NCI-H524 (cell line): ENCODE measurements at regions not wholly inside any gene's neighbourhood (a gene's known extent, or its start where the extent isn't known, plus 50 kb on each side); places are given as distances from the start of the nearest gene placed in this dataset.

Experiments used
- DNase-seq, 2 experiments: peaks; one replicate each; lab custom pipeline; 2025; lab: John Stamatoyannopoulos, UW

DNA sequence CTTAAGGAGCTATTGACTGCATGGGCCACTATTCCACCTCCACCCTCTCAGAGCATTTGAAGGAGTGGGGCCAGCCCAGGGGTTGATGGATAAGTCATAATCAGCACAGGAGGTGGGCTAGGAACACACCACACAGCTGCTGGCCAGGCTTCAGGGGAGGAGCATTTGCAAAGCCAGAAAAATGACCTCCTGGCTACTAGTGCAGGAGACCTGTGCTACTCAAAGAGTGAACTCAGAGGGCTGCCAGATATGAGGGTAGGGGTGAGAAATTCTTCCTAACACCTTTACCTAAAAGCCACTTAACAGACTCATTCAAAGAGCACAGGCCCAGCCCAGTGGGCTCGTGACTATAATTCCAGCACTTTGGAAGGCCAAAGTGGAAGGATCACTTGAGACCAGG lies 210.8 kb downstream of the TBXT start:
- no peak for DNase-seq

DNA sequence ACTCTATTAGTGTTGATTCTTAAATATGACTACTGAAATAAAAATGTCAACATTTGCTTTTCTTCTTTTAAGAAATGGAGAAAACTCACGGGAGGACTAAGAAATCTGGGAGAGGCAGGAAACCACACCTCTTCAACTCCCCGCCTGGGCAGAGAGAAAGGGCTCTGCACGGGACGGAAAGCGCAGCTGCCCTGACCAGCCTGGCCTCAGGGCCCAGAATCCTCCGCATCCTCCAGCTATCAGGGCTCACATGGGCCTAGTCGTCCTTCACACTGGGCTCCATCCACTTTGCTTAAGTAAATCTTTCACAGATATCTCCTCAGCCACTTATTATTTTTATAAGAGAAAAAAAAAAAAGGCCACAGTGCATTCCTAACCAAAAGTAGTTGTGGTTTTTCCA lies 215.1 kb downstream of the TBXT start:
- no peak for DNase-seq

DNA sequence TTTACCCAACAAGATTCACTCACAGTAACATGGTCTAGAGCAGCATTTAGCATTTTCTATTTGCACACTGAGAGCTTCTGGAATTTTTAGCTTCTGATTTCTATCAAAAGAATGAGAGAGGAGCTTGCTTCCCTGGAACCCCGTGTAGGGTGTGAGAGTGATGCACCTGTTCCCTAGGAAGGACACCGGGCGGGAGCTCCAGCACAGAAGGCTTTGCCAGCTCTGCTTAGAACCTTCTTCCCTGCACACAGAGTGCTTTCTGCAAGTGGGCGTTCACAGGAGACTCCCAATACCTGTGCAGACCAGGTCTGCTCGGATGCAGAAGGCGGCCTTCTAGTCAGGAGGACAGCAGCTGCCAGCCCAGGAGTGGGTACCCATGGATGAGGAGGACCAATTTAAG lies 217.3 kb downstream of the TBXT start:
- DNase-seq: no peak

DNA sequence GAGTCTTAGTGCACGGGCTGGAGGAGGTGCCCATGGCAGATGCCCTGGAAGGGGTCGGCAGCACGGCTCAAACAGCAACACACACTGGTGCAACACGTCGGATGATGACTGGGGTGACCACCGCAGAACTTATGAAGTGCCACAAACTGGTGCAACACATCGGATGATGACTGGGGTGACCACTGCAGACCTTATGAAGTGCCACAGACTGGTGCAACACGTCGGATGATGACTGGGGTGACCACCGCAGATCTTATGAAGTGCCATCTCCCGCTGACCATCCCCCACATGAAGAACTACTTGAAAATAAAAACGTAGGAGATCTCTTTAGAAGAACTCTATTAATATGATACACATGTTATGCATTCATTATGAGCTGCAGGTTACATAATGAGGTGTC lies 218.3 kb downstream of the TBXT start:
- DNase-seq: no peak

DNA sequence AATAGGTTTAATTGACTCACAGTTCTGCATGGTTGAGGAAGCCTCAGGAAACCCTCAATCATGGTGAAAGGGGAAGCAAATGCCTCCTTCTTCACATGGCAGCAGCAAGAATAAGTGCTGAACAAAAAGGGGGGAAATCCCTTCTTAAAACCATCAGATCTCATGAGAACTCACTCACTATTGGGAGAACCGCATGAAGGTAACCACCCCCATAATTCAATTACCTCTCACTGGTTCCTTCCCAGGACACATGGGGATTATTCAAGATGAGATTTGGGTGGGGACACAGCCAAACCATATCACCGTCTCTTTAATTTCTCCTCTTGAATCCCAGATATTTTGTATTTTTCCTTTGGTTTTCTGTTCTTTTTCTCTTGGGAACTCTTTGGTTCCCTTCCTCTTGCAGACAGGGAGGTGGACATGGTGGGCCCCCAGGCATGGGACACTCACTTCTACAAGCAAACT lies 223.6 kb downstream of the TBXT start:
- no peak for DNase-seq

DNA sequence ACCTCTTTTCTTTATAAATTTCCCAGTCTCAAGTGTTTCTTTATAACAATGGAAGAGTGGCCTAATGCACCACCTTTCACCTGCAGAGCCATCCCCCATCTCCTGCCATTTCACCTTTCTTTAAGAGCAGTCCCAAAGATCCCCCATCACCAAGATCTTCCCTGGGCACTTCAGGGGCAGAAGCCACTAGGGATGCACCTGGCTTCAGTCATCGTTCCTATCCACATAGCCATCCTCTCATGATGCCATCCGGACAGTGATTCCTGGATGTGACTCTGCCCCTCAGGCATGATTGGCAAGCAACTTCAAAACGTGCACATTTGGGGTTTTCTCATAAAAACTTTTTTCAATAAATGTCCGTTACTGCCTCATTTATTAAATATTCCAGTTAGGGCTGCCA lies 225.9 kb downstream of the TBXT start:
- no peak for DNase-seq

DNA sequence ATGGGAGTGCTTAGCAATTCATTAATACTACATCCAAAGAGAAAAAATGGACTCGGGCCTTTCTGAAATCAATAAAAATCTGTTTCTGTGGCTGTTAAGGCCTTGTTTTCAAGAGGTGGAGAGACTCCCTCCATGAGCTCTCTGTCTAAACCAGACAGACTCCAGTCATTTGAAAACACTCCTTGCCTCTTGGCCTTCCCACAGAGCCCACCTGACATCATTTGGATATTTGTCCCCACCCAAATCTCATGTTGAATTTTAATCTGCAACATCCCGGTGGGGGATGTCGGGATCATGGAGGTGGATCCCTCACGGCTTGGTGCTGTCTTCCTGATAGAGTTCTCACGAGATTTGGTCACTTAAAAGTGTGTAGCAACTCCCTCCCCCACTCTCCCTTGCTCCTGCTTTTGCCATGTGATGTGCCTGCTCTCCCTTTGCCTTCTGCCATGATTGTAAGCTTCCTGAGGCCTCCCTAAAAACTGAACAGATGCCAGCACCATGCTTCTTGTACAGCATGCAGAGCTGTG lies 226.3 kb downstream of the TBXT start:
- no peak for DNase-seq

DNA sequence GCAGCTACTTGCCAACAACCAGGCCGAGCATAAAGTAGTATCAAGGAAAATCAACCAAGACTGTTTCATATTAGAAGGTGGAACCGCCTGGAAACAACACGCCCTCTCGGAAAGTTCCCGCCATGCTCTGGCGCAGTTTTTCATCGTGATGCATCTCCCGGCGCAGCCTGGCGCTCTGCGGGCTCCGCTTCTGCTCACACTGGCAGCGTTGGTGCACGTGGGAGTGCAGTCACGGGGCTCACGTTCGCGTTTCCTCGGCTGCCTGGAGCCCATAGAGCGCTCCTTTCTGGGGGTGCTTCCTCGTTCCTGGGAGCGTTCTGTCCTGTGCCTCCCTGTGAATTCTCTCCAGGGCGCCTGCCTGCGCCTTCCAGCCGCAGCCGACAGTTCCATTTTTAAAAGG lies 227.3 kb downstream of the TBXT start:
- DNase-seq: no peak

DNA sequence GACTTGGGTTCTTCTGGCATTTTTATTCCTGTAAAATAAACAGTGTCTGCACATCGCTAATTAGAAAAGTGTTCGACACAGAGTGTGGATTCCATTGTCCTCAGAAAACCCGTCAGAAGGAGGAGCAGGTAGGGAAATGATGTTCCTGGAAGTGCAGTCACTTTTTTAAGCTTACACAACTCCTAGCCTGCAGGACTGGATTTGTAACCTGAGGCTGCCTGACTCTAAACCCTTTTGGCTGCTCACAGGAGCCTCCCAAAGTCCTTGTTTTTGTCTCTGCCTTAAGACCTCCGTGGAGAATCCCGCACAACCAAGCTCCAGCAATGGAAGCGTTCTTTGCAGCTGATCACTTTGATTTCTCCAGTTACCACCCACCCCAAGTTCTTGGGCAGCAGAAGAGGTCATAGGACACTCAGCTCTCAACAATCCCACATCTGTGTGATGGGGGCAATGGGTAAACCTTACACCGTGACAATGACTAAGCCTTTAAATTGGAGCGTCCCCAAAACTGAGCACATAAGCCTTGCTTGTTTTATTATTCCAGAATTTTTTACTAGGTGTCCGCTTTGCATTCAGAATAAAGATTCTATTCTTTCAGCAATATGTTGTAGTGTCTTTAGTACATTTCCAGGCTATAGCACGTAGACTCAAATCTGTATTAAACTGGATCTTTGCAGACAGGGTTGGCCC lies 227.9 kb downstream of the TBXT start:
- DNase-seq: no peak

DNA sequence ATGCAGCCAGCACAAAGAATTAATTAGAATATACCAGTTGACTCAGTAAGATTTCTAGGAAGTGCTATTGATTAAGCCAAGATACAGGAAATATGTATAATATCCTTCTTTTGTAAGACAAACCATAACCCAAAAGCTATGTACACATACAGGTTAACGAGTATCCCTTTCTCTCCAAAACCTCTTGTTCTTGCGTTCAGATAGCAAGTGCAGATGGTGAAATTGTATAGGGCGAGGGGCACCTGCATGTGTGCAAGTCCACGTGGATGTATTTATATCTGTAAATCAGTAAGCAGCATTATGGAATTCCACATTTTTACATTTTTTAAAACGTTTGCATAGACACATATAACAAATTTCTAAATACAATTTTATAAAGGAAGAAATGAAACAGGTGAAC lies 228.6 kb downstream of the TBXT start:
- no peak for DNase-seq

DNA sequence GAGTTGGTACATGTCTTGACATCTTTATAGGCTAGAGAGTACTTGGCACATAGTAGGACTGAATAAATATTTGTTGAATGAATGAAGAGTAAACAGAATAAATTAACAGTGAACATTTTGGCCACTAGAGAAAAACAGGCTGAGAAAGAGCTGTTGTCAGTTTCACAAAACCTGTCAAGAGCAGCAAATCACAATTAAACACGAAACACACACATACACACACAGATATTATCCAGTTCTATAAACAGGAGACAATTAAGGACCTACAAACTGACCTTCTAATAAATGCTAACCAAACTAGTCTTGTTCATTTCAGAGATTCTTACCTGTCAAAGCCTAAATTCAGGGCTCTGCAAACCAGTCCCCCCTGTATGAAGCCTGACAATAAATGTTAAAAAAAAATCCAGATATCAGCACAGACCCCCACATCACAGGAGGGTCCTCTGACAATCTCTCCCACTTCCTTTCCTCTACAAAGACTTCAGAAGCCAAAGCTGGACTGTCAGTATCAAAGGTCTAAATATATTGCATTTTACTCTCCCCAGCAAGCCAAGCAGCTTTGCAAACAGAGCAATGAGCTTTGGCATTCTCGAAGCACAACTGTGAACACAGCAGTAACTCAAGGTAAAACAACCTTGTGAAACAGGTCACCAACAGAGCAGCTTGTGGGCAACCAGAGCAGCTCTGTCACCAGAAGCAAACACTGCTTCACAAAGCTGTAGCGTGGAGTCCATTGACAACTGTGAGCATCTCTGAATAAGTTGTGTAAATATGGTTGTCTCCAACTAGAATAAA lies 229.9 kb downstream of the TBXT start:
- DNase-seq: no peak

DNA sequence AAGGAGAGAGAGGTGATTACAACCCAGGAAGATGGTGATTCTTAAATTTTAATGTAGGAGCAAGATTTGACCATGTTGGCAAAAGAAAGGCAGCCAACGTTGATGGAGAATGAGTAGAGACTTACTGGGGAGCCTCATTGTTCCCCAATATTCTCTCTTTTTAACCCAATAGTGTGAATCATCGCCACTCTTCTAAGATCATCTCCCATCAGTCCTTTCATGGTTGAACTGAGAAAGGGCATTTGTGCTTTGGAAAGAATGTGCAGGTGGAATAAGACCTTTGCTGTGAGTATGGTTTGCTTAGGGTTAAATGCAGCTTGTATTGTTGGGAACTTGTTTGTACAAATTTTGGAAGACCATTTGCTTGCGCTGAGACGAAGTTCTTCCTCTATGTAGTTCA lies 231.0 kb downstream of the TBXT start:
- no peak for DNase-seq

DNA sequence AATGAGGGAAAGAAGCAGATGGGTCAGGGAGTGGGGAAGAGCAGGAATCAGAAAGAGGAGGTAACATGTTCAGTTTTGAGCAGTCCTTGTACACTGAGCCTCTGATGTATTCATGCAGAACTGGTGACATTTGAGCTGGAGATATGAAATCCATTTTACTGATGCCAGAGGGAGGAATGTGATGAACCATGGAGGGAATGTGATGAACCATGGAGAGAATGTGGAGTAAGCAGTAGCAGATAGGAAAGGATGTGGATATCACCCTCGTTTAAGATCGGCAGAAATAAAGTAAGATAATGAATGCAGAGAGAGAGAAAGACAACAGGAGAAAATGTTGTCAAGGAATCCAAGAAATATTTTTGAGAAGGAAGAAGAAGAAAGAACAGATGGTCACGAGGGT lies 231.6 kb downstream of the TBXT start:
- DNase-seq: no peak

DNA sequence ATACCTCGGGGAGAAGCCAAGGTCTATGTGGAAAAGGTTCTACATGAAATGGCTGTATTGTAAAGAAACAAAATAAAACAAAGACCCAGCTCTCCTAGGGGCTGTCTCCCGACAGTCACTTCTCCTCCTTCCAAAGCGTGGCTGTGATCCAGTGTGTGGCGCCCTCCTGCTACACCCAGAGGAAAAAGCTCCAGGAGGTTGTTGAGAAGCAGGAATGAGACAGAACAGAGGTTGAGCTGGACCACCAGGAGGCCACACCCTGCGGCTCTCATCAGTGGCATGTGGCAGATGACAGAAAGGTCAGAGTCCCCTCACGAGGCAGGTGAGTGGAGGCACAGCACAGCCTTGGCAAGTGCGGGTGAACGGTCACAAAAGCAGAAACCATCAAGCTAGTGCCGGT lies 236.0 kb downstream of the TBXT start:
- no peak for DNase-seq

DNA sequence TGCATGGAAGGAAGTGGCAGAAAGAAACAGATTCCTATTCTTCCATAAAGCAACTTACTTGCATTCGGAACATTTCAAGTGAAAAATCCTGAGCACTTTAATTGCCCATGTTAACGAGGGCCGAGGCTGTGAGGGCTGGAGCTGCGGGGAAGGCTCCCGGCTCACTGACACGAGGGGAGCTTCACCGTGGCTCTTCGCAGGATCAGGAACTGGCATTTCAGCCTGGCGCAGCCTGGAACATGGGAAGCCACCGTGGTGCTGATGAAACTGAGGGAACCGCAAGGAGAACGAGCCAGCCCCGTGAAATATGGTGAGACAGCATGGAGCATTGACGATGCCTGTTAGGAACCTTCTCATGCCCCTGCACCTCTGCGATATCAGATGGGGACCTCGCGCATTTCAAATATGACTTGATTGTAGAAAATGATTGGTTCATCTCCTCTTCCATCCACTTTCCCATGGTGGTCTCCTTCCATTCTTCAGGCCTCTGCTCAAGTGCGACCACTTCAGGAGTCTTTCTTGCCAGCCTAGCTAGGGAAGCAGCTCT lies 236.9 kb downstream of the TBXT start:
- DNase-seq: no peak

DNA sequence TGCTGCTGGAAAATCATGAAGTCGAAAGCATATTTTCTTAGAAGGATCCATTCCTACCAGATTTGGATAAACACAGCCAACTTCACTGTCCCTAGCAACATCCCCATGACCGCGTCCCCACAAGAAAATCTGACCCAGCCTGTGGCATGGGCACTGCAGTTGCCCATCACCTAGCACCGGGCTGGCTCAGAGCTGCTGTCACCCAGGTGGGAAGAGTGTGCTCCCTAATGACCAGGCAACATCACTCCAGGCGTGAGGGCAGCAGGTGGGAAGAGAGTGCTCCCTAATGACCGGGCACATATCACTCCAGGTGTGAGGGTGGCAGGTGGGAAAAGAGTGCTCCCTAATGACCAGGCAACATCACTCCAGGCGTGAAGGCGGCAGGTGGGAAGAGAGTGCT lies 238.0 kb downstream of the TBXT start:
- DNase-seq: no peak

DNA sequence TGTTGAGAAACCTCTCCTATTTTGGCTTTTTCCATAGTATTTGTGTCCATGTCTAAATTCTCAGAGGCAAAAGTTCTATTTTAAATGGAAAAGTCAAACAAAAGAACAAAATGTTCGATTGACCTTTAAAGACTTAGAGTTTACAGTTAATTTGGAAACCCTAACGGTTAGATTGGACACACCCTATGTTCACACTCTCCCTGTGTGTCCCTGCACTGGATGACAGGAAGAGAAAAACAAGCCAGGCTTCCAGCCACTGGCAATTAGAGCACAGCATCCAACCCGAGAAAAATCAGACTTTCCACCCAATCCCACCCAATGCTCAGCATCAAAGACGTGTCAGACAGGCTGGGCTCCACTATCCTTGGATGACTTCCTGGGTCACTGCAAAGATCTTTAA lies 241.3 kb downstream of the TBXT start:
- no peak for DNase-seq

DNA sequence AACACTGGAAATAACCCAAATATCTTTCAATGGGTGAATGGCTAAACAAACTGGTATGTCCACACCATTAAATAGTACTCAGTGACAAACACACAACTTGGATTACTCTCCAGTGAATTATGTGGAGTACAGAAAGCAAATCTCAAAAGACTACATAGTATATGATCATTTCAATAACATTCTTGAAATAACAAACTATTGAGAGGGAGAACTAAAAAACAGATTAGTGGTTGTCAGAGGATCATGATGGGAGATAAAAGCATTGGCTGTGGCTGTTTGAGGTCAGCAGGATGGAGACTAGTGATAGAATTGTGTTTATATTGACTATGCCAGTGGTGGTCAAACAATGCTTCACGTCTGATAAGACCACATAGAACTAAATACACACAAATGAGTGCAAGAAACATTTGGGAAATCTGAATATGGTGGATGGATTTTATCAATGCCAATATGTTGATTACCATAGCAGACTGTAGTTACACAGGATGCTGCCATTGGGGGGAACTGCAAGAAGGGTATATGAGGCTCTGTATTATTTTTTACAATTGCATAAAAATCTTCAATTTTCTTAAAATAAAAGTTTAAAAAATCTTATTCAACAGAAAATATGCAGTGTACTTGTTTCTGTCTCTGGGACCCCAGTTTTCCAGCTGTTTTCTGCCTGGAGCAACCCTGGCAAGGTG lies 242.0 kb downstream of the TBXT start:
- no peak for DNase-seq

DNA sequence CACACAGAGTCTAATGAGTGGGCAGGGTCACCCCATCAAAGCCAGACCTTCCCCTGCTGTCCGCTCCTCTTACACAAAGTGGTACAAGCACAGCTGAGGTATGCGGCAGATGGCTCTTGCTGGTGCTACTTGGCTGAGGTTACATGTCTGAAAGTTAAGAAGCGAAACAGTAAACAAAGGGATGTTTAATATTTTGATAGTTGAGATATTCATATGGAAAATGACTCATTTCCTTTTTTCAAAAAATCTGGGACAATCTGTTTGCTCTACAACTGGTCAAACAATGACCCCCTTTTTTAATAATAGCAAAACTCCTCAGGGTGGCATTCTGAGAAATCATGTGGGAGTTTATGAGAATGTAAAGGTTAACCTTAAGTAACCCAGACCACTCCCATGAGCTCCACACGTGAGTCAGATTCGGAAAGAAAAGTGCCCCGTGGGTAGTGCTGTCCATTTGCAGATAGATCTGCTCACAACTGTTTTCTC lies 245.3 kb downstream of the TBXT start:
- peak in 1 of 2 experiments; percentile 63 for DNase-seq

DNA sequence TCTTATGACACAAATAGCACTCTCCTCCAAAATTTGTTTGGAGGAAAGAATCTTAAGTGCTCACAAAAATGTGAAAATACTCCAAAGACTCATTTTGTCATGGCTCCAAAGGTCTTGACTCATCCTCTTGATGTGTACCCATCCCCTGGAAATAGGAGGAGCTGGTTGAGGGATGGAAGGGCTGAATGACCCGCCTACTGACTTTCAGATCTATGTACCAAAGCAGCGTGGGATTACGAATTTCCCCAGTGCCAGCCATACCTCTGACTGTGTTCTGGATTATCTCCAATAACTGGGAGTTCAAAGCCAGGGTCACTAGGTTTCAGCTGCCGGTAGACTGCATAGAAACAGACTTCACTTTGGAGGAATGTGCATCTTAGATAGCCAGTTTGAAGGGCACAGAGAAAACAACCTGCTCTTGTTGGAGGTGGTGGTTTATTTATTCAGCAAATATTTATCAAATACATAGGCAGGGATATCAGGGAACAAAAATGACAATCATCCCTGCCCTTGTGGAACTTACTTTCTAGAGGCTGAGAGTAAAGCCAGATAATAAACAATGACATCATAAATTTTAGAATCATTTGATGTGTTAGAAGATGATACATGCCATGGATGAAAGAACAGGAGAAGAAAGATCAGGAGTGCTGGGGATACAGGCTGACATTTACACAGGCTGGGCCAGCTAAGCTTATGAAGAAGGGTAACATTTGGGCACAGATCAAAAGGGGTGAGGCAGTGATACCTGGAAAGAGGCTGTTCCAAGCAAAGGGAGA lies 246.6 kb downstream of the TBXT start:
- no peak for DNase-seq

DNA sequence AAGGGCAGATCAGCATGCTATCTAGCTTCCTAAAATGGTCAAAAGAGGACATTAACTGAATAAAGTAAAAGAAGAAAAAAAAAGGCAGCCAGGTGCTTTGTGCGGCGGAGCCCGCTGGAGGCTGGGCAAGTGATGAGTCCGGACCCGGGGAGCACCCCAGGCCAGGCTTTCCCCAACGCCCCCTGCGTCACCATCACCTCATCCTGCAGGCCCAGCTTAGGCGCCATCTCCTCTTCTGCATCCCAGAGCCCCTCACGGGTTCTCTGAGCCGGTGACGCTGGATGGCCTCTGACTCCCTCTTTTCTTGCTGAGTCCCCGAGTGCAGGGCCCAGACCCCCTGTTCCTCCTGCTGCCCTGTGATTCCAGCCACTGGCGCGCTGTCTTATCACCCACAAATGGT lies 250.1 kb downstream of the TBXT start:
- no peak for DNase-seq
